ENCODE measurements at regions not wholly inside any gene's neighbourhood (a gene's known extent, or its start where the extent isn't known, plus 50 kb on each side); places are given as distances from the start of the nearest gene placed in this dataset.
"Not testable (repeated sequence)": the region's sequence is repeated elsewhere in the genome, so short reads cannot be mapped to it uniquely, and the experiment has no call there.

DNA sequence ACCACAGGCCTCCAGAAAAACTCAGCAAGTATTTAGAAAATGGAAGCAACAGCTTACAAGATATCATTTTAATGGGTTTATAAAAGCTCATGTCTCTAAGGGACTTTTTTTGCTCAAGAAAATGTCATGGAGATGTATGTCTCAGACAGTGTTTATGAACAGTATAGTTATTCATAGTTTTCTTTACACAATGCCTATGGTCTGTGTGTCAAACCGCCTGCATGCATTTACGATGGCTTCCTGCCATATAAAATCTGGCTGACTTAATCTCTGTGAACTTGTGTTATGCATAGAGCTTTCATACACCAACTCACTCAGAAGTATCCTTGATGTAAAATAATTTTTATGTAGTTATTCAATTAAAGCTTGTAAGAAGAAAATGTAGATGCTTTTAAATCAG is 1314.2 kb upstream of the LRRTM3 start:
- no peak for DNase-seq

DNA sequence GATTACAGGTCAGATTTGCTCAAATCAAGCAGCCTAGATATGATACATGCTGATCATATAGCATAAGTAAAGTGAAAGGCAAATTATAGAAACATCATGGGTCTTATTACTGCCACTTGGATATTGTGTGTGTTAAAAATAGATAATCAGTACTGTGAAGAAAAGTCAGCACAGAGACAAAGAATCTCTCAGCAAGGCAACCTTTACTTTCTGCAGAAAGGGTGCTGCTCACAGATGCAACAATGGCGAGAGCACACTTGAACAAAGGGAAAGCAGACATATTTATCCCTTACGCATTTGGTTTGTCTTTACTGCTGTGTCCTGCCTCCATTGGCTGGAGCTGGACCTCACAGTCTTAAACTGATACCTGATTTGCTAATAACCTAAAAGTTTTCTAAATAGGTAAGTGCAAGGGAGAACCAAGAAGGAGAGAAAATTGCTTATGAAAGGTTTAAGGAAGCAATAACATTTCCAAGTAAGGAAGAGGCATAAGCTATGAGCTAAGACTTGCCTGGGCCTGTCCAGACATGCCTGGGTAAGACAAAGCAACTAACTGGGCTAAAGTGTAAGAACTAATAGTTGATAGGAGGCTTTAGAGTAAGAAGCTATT is 1310.8 kb upstream of the LRRTM3 start:
- no peak for DNase-seq

DNA sequence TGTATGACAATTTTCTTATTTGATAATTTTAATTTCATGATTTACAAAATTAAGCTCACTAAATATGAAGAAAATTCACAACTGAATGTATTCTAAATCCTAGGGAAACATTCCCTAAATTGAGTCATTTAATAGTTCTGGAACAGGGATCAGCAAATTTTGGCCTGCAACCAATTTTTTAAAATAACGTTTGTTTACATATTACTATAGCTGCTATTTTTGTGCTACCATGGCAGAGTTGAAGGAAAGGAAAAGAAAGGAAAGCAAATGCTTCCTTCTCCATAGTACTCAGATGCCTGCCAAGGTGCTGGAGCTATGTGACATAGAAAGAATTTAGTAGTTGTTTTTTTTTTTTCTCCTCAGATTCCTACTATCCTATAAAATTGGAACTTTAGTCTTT is 1307.7 kb upstream of the LRRTM3 start:
- DNase-seq, result no peak

DNA sequence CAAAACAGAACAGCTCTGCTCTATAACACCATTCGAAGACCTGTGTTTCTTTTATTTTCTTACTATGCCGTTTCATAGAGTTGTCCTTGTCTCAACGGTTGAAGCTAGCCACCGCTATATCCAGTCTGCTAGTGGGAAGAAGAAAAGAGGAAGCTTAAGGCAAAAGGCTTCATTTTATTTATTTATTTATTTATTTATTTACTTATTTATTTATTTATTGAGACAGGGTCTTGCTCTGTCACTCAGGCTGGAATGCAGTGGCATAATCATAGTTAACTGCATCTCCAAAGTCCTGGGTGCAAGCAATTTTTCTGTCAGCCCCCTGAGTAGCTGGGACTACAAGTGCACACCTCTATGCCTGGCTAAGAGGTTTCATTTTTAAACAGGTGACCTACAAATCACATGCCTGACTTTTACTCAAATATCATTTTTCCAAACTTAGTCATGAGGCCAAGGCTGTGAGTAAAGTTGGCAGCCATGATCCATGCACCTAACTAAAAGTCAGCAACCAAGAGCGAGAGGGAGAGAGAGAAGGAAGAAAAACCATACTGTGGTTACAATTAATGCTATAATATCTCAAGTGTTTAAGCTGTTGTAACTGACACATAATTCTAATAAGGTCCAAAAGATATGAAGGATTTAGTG is 1305.3 kb upstream of the LRRTM3 start:
- DNase-seq, result no peak

DNA sequence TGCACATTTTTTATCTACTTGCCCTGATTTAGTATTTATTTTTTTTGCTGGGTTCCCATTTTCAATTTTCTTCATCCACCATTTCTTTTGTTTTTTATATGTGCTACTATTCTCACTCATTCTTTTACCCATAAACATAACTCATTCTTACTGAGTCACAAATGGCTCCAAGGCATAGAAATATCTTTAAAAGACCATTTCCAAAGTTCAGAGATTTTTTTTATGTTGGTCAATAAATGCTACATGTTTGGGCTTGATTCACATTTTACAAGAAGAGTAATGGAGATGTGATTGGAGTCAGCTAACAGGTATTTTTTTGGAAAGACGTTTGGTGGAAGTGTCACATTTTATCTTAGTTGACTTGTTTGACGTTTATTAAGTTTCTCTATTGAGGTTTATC is 1303.2 kb upstream of the LRRTM3 start:
- no peak for DNase-seq

DNA sequence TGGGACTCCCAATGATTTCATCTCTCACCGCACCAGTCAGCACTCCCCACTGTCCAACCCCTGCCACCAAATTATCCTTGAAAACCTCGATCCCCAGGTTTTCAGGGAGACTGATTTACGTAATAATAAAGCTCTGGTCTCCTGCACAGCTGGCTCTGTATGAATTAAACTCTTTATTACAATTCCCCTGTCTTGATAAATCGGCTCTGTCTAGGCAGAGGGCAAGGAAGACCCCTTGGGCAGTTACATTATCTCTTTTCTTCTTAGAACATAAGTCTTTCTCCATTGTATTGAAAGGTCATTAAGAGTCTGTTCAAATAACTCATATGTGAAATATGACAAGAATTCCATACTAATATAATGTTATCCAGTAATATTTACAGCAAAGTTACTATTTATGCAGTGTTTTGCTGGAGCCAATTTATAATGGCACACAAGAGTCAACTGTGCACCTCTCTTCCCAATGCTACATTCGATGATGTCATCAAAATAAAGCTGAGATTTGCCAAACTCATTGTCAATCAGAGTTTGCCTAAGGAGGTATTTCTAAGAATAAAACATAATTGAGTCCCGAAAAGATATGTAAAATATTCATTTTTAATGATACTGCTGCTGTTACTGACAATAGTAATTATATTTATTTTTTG is 1297.2 kb upstream of the LRRTM3 start:
- DNase-seq, result no peak

DNA sequence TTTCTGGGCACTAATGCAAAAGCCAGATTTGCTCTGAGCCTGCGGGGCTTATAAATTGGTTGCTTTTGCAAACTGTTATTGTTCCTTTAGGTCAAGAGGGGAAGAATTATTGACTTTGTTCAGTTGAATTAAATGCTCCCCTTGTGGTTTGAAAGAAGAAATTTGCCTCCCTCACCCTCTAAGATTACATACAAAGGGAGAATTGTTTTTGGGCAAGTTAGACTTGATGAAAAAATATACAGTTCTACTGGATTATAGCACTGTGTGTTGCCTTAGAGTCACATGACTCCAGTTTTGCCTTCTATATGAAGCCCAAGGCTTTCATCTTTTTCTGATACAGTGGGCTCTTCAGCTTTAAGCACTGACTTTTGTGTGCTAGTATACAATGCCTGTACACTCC is 1265.8 kb upstream of the LRRTM3 start:
- DNase-seq, result no peak

DNA sequence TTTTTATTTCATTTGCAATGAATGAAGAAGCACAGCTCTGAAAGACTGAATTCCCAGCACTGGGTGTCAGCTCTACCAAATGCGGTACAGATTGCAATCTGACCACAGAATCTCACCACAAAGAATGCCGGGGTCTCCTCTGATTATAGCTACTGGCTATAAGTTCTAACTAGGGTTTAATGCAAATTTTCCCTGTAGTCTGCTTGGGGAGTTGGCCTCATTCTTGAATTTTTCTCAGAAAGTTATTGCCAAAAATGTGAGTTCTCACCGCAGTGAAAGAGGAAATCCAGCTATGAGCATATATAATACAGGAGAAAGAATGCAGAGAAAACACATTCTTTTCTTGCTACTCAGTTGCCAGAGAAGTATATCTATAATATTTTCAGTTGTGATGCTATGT is 1255.7 kb upstream of the LRRTM3 start:
- DNase-seq, result no peak

DNA sequence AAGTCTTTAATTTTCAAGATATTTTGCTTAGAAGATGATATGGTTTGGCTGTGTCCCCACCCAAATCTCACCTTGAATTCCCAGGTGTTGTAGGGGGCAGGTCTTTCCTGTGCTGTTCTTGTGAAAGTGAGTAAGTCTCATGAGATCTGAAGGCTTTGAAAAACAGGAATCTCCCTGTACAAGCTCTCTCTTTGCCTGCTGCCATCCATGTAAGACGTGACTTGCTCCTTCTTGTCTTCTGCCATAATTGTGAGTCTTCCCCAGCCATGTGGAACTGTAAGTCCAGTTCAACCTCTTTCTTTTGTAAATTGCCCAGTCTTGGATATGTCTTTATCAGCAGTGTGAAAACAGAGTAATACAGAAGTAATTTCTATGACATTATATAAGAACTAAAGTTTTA is 1255.2 kb upstream of the LRRTM3 start:
- not testable (repeated sequence) for DNase-seq

DNA sequence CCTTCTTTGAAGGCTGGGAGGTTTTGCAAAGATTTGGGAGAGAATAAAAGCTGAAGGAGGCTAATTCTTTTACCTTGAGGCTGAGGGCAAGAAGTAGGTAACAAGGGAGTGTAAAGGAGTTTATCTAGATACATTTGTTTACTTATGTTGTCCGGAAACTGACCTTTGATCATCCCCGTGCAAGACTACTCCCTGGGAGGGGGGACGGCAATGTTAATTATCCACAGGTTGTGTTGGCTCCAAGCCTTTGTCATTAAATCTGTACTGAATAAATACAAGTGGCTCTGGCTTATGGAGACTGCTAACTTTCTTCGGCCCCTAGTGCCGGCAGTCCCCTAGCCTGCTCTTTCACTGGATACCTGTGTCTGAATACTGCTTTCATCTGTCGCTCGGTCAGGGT is 1250.6 kb upstream of the LRRTM3 start:
- no peak for DNase-seq

DNA sequence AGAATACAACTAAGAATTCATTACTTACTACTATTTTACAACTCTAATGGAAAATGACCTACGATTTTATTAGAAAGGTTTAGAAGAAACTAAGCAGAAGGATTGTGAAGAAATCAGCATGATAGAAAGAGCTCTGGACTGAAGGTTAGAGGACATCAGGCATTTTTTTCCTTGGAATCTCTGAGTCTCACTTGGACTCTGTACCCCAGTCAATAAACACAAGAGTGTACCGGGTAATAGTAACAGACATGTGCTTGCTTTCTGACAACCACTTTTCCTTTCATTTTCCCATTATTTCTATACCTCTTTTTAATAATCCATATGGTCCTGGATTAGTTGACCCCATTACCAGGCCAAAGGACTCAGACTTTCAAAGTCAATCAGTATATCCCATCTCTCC is 1240.9 kb upstream of the LRRTM3 start:
- no peak for DNase-seq

DNA sequence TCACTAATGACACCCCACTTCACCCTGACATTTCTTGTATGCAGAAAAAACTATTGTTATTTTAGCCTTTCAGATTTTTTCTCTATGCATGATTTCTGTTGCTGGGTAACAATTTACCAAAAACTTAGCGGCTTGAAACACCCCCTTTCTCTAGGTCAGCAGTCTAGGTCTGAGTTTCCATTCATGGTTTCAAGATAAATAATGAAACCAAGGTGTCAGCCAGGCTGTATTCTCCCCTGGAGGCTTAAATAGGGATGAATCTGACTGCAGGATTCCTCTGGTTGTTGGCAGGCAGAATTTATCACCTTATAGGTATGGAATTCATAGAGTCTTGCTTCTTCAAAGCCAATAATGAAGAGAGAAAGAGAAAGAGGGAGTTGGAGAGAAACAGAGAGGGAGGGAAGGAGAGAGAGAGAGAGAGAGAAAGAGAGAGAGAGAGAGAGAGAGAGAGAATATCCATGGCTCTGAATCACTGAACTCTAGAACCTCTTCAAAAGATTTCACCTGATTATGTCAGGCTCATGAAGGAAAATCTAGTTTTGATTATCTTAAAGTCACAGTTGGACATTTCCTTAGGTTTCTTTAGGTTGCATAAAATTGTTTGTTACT is 1224.6 kb upstream of the LRRTM3 start:
- DNase-seq, result no peak

DNA sequence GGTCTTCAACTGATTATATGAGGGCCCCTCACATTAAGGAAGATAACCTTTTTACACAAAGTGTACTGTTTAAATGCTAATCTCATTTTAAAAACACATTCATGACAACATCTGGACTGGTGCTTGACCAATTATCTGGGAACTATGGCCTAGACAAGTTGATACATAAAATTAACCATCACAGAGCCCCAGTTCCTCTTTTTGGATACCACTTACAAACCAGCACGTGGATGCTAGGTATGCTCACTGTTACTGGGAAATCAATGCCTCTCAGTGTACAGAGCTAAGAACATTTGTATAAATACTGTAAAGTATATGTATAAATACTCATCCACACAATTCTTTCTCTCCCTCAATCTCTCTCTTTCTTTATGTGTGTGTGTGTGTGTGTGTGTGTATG is 1217.8 kb upstream of the LRRTM3 start:
- DNase-seq, result no peak

DNA sequence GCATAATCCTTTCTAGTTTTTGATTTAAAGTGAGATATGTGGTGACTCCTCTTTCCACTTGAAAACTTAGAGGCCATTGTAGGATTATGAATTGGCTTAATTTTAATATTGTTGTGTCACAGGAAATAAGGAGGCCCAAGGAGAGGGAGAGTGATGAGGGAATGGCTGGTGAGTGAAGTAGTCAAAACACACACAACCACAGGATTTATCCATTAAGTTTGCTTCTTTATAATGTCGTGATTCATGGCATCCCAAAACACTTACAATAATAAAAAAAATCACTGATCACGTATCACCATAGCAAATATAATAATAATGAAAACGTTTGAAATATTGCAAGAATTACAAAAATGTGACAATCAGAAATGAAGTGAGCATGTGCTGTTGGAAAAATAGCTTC is 1215.5 kb upstream of the LRRTM3 start:
- no peak for DNase-seq

DNA sequence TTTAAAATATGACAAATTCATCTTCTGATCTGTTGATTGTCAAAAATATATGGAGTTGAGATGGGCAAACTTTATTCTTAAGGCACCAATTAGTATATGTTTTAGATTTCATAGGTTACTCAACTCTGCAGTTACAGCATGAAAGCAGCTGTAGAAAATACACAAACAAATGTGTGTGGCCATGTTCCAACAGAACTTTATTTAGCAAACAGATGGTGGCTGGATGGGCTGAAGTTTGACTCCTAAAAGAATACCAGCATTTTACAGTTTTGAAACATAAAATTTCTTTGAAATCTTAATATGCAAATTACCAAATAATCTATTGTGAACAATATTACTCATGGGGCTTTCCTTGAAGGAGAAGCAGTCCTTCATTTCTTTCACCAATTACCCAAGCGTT is 1206.0 kb upstream of the LRRTM3 start:
- no peak for DNase-seq

DNA sequence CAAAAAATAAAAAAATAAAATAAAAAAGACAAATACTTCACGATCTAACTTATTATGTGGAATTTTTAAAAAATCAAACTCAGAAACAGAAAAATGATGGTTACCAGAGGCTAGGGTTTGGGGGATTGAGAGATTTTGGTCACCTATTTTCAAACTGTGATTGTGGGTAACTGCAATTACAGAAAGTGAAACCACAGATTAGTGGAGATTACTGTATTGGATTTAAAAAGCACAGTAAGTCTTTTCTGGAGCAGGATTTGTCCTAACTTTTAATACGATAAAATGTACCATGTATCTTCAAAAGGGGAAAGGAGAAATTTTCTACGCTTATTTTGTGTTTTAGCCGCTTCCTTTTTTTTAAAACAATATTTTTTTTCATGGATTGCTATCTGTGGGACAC is 1204.9 kb upstream of the LRRTM3 start:
- no peak for DNase-seq

DNA sequence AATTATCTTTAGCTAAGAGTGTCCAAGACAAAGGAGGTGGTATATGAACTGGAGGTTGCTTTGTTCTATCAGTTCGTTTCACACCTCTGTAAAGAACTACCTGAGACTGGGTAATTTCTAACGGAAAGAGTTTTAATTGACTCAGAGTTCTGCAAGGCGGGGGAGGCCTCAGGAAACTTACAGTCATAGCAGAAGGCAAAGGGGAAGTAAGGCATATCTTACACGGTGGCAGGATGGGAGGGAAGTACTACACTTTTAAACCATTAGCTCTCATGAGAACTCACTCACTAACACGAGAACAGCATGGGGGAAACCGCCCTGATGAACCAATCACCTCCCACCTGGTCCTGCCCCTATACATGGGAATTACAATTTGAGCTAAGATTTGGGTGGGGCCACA is 1202.3 kb upstream of the LRRTM3 start:
- no peak for DNase-seq

DNA sequence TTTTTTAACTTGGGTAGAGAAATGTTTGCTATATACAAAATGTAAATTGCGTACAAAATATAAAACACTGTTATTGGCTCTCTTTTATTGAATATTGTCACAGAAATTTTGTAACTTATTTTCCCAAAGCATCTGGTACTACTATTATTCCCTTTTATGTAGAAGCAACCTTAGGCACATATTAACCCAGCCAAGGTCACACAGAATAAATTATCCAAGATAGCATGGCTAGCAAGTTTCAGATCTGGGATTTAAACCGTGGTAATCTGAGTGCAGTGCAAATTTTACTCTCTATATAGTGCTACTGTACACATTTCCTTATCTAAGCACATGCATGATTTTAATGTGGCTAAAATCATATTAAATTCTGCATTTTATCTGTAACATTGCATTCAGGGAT is 1190.5 kb upstream of the LRRTM3 start:
- no peak for DNase-seq

DNA sequence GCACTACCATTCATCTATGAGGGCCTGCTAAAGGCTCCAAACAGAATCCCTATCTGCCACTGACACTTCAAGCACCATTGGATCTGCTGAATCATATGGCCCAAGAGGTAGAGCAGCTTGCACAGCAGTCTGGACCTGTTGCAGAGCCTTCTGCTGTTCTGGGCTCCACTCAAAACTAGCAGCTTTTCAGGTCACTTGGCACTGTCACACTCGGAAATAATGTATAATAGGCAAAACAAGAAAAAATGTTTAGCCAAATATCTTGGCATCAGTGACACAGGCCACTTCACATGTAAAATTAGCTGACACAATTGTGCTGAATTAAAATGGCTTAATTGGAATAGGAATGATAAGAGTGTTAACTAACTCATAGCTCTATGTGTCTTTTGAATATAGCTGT is 1182.9 kb upstream of the LRRTM3 start:
- DNase-seq, result no peak

DNA sequence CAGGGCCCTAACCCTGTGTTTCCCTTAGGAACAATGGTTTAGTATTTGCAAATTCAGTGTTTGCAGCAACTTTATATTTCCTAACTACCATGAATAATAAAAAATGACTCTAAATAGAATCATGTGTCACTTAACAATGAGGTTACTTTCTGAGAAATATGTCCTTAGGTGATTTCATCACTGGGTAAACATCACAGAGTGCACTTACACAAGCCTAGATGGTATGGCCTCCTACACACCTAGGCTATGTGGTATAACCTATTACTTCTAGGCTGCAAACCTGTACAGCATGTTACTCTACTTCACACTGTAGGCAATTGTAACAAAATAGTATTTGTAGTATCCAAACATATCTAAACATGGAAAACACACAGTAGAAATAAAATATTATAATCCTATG is 1174.6 kb upstream of the LRRTM3 start:
- no peak for DNase-seq

DNA sequence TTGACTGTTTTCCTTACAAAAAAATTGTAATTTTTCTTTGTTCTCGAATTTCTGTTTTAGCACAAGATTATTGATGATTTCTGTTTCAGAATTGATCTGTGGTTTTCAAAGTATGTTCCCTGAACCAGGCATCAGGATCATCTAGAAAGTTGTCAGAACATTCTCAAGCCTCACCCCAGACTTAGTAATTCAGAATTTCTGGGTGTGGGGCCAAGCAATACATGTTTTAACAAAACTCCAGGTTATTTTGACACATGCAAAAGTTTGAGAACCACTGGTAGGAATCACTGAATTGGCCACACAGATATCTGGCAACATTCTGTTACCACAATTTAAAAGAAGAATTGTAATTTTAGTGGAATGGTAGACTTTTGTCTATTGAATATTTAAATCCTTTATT is 1173.9 kb upstream of the LRRTM3 start:
- no peak for DNase-seq

DNA sequence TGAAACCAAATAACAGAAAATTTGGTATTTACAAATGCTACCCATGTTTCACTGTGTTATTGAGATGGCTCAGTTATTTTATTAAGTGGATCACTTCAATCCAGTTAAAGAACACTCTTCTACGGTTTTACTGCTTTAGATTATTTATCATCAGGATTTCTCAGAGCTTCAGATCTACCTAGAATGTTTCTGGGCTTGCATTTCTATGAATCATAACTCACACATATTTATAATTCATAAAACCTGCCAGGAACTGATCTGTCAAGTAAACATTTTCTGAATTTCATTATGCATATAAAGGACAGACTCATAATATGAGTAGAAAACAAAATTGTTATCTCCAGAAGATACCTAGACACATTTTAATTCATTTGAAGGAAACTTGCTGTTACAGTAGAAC is 1172.3 kb upstream of the LRRTM3 start:
- no peak for DNase-seq

DNA sequence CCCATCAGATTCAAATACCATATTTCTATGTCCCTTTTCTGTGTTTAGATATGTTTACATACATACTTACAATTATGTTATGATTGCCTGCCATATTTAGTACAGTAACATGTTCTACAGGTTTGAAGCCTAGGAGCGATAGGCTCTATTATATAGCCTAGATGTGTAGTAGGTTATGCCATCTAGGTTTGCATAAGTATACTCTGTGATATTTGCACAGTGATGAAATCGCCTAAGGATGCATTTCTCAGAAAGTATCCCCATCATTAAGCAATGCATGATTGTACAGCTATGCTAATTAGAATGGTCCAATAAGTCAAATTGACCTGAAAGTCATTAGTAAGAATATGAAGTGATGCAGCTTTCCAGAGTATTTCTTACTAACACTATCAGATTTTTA is 1171.7 kb upstream of the LRRTM3 start:
- no peak for DNase-seq

DNA sequence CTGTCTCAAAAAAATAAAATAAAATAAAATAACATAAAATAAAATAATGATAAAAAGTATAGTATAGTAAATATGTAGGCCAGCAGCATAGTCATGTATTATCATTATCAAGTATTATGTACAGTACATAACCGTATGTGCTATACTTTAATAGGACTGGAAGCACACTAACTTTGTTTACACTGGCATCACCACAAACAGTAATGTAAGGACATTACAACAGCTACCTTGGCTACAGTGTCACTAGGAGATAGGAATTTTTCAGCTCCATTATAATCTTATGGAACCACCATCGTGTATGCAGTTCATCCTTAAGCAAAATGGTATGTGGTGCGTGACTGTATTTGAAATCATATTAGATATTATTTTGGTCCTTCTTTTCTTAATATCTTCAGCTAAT is 1163.5 kb upstream of the LRRTM3 start:
- DNase-seq, result no peak
